OCI-LY7 (cell line): ENCODE measurements at regions not wholly inside any gene's neighbourhood (a gene's known extent, or its start where the extent isn't known, plus 50 kb on each side); places are given as distances from the start of the nearest gene placed in this dataset.
"Not testable (repeated sequence)": the region's sequence is repeated elsewhere in the genome, so short reads cannot be mapped to it uniquely, and the experiment has no call there.

Source experiments
- CTCF ChIP-seq: fragments of 200-600 bp; sonication (generic); conservative IDR thresholded peaks from 2 replicates; pipeline ENCODE4 v1.5.1; 2014; ENCODE audit warnings: mild to moderate bottlenecking, antibody characterized with exemption, low read length, moderate library complexity, mixed read lengths
- EZH2phosphoT487 ChIP-seq: fragments of 200-600 bp; sonication (generic); IDR thresholded peaks from 2 replicates; pipeline ENCODE4 v1.6.1; 2018; ENCODE audit warnings: low read depth, borderline replicate concordance, mild to moderate bottlenecking, mixed run types, antibody characterized with exemption, low read length, moderate library complexity, mixed read lengths

DNA sequence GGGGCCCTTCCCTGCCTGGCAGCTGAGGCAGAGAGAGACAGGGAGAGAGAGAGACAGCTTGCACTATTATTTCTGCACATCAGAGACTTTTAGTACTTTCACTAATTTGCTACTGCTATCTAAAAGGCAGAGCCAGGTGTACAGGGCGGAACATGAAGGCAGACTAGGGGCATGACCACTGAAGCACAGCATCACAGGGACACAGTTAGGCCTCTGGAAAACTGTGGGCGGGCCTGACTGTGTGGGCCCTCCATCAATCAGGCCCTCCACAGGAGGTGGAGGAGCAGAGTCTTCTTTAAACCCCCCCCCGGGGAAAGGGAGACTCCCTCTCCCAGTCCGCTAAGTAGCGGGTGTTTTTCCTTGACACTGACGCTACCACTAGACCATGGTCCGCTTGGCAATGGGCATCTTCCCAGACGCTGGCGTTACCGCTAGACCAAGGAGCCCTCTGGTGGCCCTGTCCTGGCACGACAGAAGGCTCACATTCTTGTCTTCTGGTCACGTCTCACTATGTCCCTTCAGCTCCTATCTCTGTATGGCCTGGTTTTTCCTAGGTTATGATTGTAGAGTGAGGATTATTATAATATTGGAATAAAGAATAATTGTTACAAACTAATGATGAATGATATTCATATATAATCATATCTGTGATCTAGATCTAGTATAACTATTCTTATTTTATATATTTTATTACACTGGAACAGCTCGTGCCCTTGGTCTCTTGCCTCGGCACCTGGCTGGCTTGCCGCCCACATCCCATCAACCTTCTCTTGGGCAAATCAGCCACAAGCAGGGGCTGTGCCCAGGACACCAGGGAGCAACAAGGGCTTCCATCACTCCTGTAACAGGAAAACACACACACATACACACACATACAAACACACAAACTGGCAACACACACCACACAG lies 60.7 kb upstream of the PPP2R2D start:
- peak; percentile 47 for TF ChIP-seq CTCF
- not testable (repeated sequence) for TF ChIP-seq EZH2phosphoT487
